ENCODE measurements at regions not wholly inside any gene's neighbourhood (a gene's known extent, or its start where the extent isn't known, plus 50 kb on each side); places are given as distances from the start of the nearest gene placed in this dataset.
A peak's percentile ranks its signal among the peaks of the same experiment; 100 is the strongest.

DNA sequence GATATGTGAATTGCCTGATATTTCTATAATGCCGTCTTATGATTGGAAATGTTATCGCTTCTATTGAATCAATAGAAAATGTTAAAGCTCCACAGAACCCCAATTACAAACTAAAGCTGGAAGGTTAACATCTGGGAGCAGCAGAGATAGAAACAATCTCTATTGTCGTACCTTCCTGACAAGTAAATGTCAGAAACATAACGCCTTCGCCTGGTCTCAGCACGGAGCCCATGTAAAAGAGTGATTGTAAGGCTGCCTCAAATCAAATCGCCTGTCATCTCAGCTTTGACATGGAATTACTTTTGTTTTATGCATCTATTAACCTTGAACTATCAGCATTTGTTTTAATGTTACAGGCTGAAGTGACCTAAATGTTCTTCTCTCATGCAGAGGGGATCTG, 885.9 kb upstream of the PIK3C3 start:
- Histone ChIP-seq H3K18ac (ENCODE audit: low read depth in 1 of 2, low read length in 2 of 2) (no peak overlapping the region), H3K27me3 (ENCODE audit: control insufficient read depth in 1 of 2, insufficient read depth in 1 of 2, low read length in 2 of 2) (no peaks in the 10 kb centered on the region), H3K4ac (ENCODE audit: low read depth in 1 of 2, low read length in 2 of 2) (no peak overlapping the region), H3K27ac (ENCODE audit: low read length, poor library complexity, severe bottlenecking) (no peak overlapping the region), H3K4me2 (ENCODE audit: low read length, poor library complexity, severe bottlenecking) (no peak overlapping the region), H3K4me3 (ENCODE audit: insufficient read depth in 1 of 2, low read depth in 1 of 2, low read length in 2 of 2) (no peak overlapping the region), H4K91ac (ENCODE audit: low read length) (no peak overlapping the region), H3K9me3 (ENCODE audit: control insufficient read depth, low read length) (peaks cover 4% of the 10 kb centered on the region), H2BK15ac (ENCODE audit: low read depth, poor library complexity, severe bottlenecking) (no peak overlapping the region), H4K8ac (ENCODE audit: low read length) (no peak overlapping the region), H2BK12ac (ENCODE audit: low read length in 2 of 2) (no peak overlapping the region), H3K9ac (ENCODE audit: low read length) (no peak overlapping the region), H3K23ac (ENCODE audit: low read length in 2 of 2) (no peak overlapping the region), H2AK5ac (ENCODE audit: low read length, severe bottlenecking) (no peak overlapping the region), H2AFZ (ENCODE audit: low read depth, low read length) (no peak overlapping the region), H3K79me1 (replicated peaks; ENCODE audit: low read length, poor library complexity, severe bottlenecking) (no peaks in the 10 kb centered on the region), H2BK120ac (ENCODE audit: low read depth, low read length) (no peak overlapping the region), H2BK5ac (ENCODE audit: low read depth, low read length, poor library complexity, severe bottlenecking) (no peak overlapping the region), H3K4me1 (ENCODE audit: control insufficient read depth, insufficient read depth, low read depth, low read length) (no peaks in the 10 kb centered on the region), H3K14ac (ENCODE audit: low read length in 2 of 2) (no peak overlapping the region), H3K36me3 (ENCODE audit: control insufficient read depth in 1 of 2, insufficient read depth in 2 of 2, low read depth in 1 of 2, low read length in 2 of 2) (no peaks in the 10 kb centered on the region)
- DNase-seq, result no peak
- WGBS, result 97% methylated on average over 5 of the region's 7 CpGs

DNA sequence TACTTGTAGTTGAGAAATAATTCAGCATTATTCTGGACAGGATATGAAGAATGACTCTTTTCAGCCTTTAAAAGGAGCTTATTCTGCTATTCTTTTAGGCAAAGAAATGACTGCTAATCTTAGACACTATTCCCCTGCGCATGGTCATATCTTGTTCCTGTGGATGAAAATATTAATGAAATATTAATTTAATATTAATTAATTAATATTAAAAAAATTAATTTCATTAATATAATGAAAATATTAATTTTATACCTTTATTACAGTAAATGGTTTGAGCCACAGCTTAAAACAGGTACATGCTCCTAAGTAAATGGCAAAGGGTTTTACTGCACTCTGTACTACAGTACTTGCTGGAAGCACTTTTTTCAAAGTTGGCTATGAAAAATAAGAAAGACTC, 890.1 kb upstream of the PIK3C3 start:
- Histone ChIP-seq H3K36me3 (ENCODE audit: control insufficient read depth in 1 of 2, insufficient read depth in 2 of 2, low read depth in 1 of 2, low read length in 2 of 2) (no peaks in the 10 kb centered on the region), H3K4me1 (ENCODE audit: control insufficient read depth, insufficient read depth, low read depth, low read length) (no peaks in the 10 kb centered on the region), H3K4me3 (ENCODE audit: insufficient read depth in 1 of 2, low read depth in 1 of 2, low read length in 2 of 2) (no peak overlapping the region), H3K9me3 (ENCODE audit: control insufficient read depth, low read length) (no peaks in the 10 kb centered on the region), H2BK15ac (ENCODE audit: low read depth, poor library complexity, severe bottlenecking) (no peak overlapping the region), H3K79me1 (replicated peaks; ENCODE audit: low read length, poor library complexity, severe bottlenecking) (no peaks in the 10 kb centered on the region), H3K27me3 (ENCODE audit: control insufficient read depth in 1 of 2, insufficient read depth in 1 of 2, low read length in 2 of 2) (no peaks in the 10 kb centered on the region), H4K91ac (ENCODE audit: low read length) (no peak overlapping the region), H2AK5ac (ENCODE audit: low read length, severe bottlenecking) (no peak overlapping the region), H2BK120ac (ENCODE audit: low read depth, low read length) (no peak overlapping the region), H2AFZ (ENCODE audit: low read depth, low read length) (no peak overlapping the region), H3K18ac (ENCODE audit: low read depth in 1 of 2, low read length in 2 of 2) (no peak overlapping the region), H4K8ac (ENCODE audit: low read length) (no peak overlapping the region), H3K4me2 (ENCODE audit: low read length, poor library complexity, severe bottlenecking) (no peak overlapping the region), H2BK5ac (ENCODE audit: low read depth, low read length, poor library complexity, severe bottlenecking) (no peak overlapping the region), H3K27ac (ENCODE audit: low read length, poor library complexity, severe bottlenecking) (no peak overlapping the region), H3K23ac (ENCODE audit: low read length in 2 of 2) (no peak overlapping the region), H3K9ac (ENCODE audit: low read length) (no peak overlapping the region), H3K4ac (ENCODE audit: low read depth in 1 of 2, low read length in 2 of 2) (no peak overlapping the region), H2BK12ac (ENCODE audit: low read length in 2 of 2) (no peak overlapping the region), H3K14ac (ENCODE audit: low read length in 2 of 2) (no peak overlapping the region)
- no CpG with 5 or more reads among the region's 1 CpG for WGBS
- DNase-seq, result no peak

DNA sequence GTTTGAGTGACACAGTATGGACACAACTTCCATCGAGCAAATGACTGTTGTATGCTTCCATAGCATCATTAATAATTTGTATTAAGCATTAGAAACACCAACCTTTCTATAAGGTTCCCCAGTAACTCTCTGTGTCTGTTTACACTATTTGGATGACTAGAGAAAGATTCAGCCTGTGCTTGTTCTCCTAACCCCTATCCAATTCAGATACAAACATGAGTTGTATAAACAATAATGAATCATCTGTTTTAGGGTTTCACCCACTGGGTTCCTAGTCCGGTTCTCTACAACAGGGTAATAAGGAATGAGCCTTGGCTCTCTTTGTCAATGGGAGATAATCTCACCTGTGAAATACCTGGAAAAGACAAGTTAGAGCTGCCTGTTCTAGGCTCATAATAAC, 894.1 kb upstream of the PIK3C3 start:
- no peak overlapping the region for H3K4me3 ChIP-seq (ENCODE audit: insufficient read depth in 1 of 2, low read depth in 1 of 2, low read length in 2 of 2)
- no peak overlapping the region for H3K9ac ChIP-seq (ENCODE audit: low read length)
- no peak overlapping the region for H3K14ac ChIP-seq (ENCODE audit: low read length in 2 of 2)
- H3K23ac ChIP-seq (ENCODE audit: low read length in 2 of 2), result no peak overlapping the region
- no peak overlapping the region for H4K91ac ChIP-seq (ENCODE audit: low read length)
- H2BK120ac ChIP-seq (ENCODE audit: low read depth, low read length), result no peak overlapping the region
- H3K27ac ChIP-seq (ENCODE audit: low read length, poor library complexity, severe bottlenecking), result no peak overlapping the region
- H3K4me2 ChIP-seq (ENCODE audit: low read length, poor library complexity, severe bottlenecking), result no peak overlapping the region
- H3K9me3 ChIP-seq (ENCODE audit: control insufficient read depth, low read length), result no peaks in the 10 kb centered on the region
- H3K18ac ChIP-seq (ENCODE audit: low read depth in 1 of 2, low read length in 2 of 2), result no peak overlapping the region
- no peaks in the 10 kb centered on the region for H3K79me1 ChIP-seq (replicated peaks; ENCODE audit: low read length, poor library complexity, severe bottlenecking)
- no peaks in the 10 kb centered on the region for H3K36me3 ChIP-seq (ENCODE audit: control insufficient read depth in 1 of 2, insufficient read depth in 2 of 2, low read depth in 1 of 2, low read length in 2 of 2)
- H2BK15ac ChIP-seq (ENCODE audit: low read depth, poor library complexity, severe bottlenecking), result no peak overlapping the region
- no peak overlapping the region for H2BK5ac ChIP-seq (ENCODE audit: low read depth, low read length, poor library complexity, severe bottlenecking)
- no peak overlapping the region for H4K8ac ChIP-seq (ENCODE audit: low read length)
- no peaks in the 10 kb centered on the region for H3K27me3 ChIP-seq (ENCODE audit: control insufficient read depth in 1 of 2, insufficient read depth in 1 of 2, low read length in 2 of 2)
- H2AFZ ChIP-seq (ENCODE audit: low read depth, low read length), result no peak overlapping the region
- no peak overlapping the region for H2BK12ac ChIP-seq (ENCODE audit: low read length in 2 of 2)
- peak; percentile 11 for DNase-seq
- 24% methylated on average over 1 of the region's 2 CpGs for whole genome bisulfite sequencing
- no peak overlapping the region for H3K4ac ChIP-seq (ENCODE audit: low read depth in 1 of 2, low read length in 2 of 2)
- no peaks in the 10 kb centered on the region for H3K4me1 ChIP-seq (ENCODE audit: control insufficient read depth, insufficient read depth, low read depth, low read length)
- H2AK5ac ChIP-seq (ENCODE audit: low read length, severe bottlenecking), result no peak overlapping the region

DNA sequence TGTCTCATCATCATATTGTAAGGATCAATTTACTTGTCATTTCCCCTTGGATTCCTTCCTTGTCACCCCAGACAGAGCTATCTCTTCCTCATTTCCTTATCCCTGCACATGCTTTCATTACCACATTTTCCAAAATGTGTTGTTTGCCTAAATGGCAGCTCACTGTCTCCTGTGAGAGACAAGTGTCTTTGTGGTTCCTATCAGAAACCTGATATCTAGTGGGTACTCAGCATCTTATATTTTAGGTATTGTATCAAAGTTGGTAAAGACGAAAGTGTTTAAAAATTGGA, 896.0 kb upstream of the PIK3C3 start:
- no peak overlapping the region for H2AFZ ChIP-seq (ENCODE audit: low read depth, low read length)
- H3K4me2 ChIP-seq (ENCODE audit: low read length, poor library complexity, severe bottlenecking), result no peak overlapping the region
- no peaks in the 10 kb centered on the region for H3K9me3 ChIP-seq (ENCODE audit: control insufficient read depth, low read length)
- H3K4me1 ChIP-seq (ENCODE audit: control insufficient read depth, insufficient read depth, low read depth, low read length), result no peaks in the 10 kb centered on the region
- H3K14ac ChIP-seq (ENCODE audit: low read length in 2 of 2), result no peak overlapping the region
- no peak overlapping the region for H3K4ac ChIP-seq (ENCODE audit: low read depth in 1 of 2, low read length in 2 of 2)
- H3K27me3 ChIP-seq (ENCODE audit: control insufficient read depth in 1 of 2, insufficient read depth in 1 of 2, low read length in 2 of 2), result no peaks in the 10 kb centered on the region
- H2AK5ac ChIP-seq (ENCODE audit: low read length, severe bottlenecking), result no peak overlapping the region
- H2BK12ac ChIP-seq (ENCODE audit: low read length in 2 of 2), result no peak overlapping the region
- no peak overlapping the region for H3K18ac ChIP-seq (ENCODE audit: low read depth in 1 of 2, low read length in 2 of 2)
- WGBS, result 100% methylated on average over 1 of the region's 1 CpG
- H2BK15ac ChIP-seq (ENCODE audit: low read depth, poor library complexity, severe bottlenecking), result no peak overlapping the region
- H2BK5ac ChIP-seq (ENCODE audit: low read depth, low read length, poor library complexity, severe bottlenecking), result no peak overlapping the region
- no peak overlapping the region for H3K23ac ChIP-seq (ENCODE audit: low read length in 2 of 2)
- no peak overlapping the region for H4K91ac ChIP-seq (ENCODE audit: low read length)
- no peak overlapping the region for H3K27ac ChIP-seq (ENCODE audit: low read length, poor library complexity, severe bottlenecking)
- no peak for DNase-seq
- H3K4me3 ChIP-seq (ENCODE audit: insufficient read depth in 1 of 2, low read depth in 1 of 2, low read length in 2 of 2), result no peak overlapping the region
- no peak overlapping the region for H2BK120ac ChIP-seq (ENCODE audit: low read depth, low read length)
- no peaks in the 10 kb centered on the region for H3K79me1 ChIP-seq (replicated peaks; ENCODE audit: low read length, poor library complexity, severe bottlenecking)
- H3K9ac ChIP-seq (ENCODE audit: low read length), result no peak overlapping the region
- no peak overlapping the region for H4K8ac ChIP-seq (ENCODE audit: low read length)
- no peaks in the 10 kb centered on the region for H3K36me3 ChIP-seq (ENCODE audit: control insufficient read depth in 1 of 2, insufficient read depth in 2 of 2, low read depth in 1 of 2, low read length in 2 of 2)
